NCI-H526 treated with DMSO at 0.1 percent for 48 hours (cell line): ENCODE measurements at regions not wholly inside any gene's neighbourhood (a gene's known extent, or its start where the extent isn't known, plus 50 kb on each side); places are given as distances from the start of the nearest gene placed in this dataset.
A peak's percentile ranks its signal among the peaks of the same experiment; 100 is the strongest.

ENCODE experiments used
- DNase-seq: peaks from one replicate; lab custom pipeline; 2025; lab: John Stamatoyannopoulos, UW

DNA sequence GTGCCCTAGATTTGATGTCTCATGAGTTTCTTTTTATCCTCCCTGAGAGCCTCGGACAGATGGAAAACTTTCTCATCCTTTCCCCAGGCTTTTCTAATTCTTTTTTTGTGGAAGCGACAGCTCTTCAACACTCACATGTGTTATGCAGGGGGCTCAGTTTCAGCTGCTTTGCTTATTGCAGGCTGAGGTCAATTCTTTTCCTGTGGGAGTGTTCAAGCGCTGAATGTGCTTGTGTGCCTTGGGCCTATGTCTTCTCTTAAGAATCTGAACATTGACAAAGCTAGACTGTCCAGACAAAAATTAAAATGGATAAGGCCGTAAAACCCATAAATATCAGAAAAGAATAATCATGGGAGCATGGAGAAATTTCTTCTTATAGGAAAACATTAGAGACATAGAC is 125.2 kb upstream of the STEAP4 start:
- DNase-seq: no peak

- no peak for DNase-seq
These were observed 122.7 kb upstream of the STEAP4 start for GRCh38 chr7:88429382-88429781.

GRCh38 chr7:88402529-88402928 is 95.8 kb upstream of the STEAP4 start:
- no peak for DNase-seq

GRCh38 chr7:88401009-88401623 is 94.4 kb upstream of the STEAP4 start:
- no peak for DNase-seq

GRCh38 chr7:88399696-88400240 is 93.1 kb upstream of the STEAP4 start:
- DNase-seq: no peak

GRCh38 chr7:88399036-88399435 is 92.3 kb upstream of the STEAP4 start:
- no peak for DNase-seq

DNA sequence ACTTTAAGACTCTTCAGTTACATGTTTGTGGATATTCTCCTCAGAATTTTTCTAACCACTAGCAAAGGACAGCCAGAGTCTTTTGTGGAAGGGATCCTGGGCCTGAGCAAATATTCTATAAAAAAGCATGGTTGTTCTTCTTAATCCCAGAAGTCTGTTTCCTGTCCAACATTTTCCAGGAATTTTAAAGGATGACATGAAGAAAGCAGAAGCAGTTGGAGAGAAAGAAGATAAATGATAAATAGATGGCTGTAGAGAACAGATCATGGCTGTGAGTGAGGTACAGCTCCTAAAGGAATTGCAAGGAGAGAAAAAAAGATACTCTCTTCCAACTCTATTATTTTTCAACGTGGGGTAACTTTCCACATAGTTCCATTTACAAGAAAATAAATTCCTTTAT is 91.8 kb upstream of the STEAP4 start:
- no peak for DNase-seq

GRCh38 chr7:88396948-88397322 is 90.2 kb upstream of the STEAP4 start:
- DNase-seq: no peak

GRCh38 chr7:88396295-88396947 is 89.7 kb upstream of the STEAP4 start:
- no peak for DNase-seq

- no peak for DNase-seq
These were observed 89.0 kb upstream of the STEAP4 start for GRCh38 chr7:88395715-88396114.

DNA sequence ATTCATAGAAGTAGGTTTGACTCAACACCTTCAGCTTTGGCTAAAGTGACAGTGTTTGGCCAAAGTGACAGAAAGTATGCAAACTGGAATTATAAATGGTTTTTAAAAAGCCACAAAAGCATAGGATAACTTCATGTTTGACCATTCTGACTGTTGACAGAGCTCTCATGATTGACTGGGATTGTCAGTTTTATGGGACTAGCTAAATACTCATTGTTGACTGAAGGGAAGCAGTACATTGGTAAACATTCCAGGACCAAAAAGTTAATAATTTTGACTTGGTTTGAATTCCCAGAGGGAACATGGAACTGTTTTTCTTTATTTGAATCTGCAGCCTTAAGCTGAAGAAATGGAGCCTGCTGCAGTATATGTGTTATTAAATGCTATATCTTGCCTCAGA is 84.6 kb upstream of the STEAP4 start:
- no peak for DNase-seq

DNA sequence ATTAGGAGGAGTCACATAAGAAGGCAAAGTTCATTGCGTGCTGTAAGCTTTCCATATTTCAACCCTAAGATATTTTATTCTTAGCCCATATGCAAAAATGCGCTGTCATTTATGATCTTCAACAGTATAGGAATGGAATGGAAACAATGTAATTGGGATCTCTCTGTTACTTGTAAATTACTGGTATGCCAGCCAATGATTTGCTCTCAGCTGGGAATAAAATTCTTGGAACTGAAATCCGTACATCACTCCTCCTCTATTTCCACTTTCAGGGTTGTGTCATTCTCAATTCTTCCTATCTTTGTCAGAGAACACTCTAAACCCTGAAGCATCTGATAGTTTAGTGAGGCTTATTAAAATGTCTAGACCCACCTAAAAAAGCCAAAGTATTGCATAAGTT is 80.7 kb upstream of the STEAP4 start:
- no peak for DNase-seq

- DNase-seq: no peak
These were observed 80.0 kb upstream of the STEAP4 start for GRCh38 chr7:88386665-88387156.

- DNase-seq: no peak
These were observed 70.7 kb upstream of the STEAP4 start for GRCh38 chr7:88377434-88377833.

DNA sequence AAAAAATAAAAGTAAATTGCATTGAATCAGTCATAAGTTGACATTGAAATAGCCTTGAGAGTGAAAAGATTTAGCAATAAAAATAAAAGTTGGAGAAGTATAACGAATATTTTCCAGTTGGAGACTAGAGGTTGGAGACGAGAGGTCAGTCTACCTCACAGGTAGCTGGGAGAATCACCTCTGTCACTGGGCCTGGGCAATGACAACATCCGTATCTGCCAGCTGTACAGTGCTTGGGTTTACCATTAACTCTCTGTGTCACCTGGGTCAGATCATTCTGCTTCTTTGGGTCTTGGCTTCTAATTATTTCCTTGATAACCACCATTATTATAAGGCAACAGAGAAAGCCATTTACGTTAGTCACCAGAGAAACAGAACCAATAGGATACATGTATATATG is 62.0 kb upstream of the STEAP4 start:
- DNase-seq: no peak

- no peak for DNase-seq
These were observed 60.2 kb upstream of the STEAP4 start for GRCh38 chr7:88366845-88367244.

DNA sequence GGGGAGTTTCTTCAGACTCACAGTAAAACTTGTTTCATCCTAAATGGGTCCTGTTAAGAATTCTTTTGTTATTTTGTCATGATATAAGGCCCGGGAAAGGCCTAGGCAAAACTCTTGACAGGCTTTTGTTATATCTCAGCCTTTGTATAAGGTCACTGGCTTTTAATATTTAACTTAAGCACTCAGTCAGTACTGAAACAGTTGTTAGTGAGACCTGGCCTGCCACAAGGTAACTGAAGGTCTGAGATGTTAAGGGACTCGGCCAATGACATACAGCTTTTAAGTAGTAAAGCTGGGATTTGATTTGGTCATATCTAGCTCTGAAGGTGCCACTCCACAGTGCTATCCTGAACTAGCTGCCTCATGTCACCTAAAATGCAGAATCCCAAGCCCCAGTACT is 57.2 kb upstream of the STEAP4 start:
- DNase-seq: no peak

DNA sequence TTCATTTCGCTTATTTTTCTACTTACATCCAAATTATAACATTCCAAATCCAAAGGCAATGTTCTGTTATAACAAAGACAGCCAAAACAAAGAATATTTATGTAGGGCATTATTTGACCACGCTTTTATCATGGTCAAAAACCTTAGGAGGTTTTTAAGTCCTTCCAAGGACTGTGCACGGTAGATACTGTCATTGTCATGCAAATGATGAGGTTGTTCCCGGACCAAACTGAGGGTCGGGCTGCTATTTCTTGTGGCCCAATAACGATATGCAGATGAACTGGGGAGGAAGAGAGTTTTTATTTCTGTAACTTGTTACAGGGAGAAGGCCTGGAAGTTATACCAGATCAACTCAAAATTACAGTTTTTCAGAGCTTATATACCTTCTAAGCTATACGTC is 56.6 kb upstream of the STEAP4 start:
- no peak for DNase-seq

- DNase-seq: no peak
These were observed 54.7 kb upstream of the STEAP4 start for GRCh38 chr7:88361357-88361756.

DNA sequence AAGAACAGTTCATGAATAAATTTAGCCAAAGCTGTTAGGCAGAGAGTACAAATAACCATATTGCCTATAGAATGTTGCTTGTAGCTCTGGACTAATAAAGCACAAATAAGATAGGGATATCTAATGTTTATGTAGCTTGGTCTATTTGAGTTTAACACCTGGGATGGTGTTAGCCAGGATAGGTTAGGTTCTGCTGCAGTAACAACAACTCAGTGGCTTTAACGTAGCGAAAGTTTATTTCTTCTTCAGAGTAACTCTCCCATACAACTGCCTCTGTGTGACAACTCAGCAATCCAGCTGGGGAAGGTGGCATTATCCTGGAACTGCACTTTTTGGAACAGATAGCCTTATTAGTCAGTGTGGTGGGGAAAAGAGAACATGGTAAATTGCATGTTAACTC is 52.2 kb upstream of the STEAP4 start:
- no peak for DNase-seq

- no peak for DNase-seq
These were observed 51.8 kb upstream of the STEAP4 start for GRCh38 chr7:88358526-88358838.

GRCh38 chr7:88357781-88358525 is 51.3 kb upstream of the STEAP4 start:
- peak; percentile 10 for DNase-seq

DNA sequence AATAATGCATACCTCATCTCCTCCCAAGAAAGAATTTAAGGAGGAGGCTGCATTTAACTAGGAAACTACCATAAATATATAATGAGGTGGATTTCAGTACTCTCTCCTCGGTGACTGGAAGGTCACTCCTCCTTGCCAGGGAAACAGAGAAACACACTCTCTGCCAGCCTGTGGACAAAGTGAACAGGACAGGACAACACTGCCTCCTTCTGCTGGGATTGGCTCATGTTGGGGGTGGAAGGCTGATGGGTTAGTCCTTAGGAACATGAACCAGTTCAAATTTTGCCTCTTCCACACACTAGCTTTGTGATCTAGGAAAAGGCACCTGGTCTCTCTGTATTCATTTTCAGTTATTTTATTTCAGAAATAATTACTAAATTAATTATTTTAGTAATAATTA is 50.6 kb upstream of the STEAP4 start:
- DNase-seq: no peak
